ENCODE measurements at regions not wholly inside any gene's neighbourhood (a gene's known extent, or its start where the extent isn't known, plus 50 kb on each side); places are given as distances from the start of the nearest gene placed in this dataset.
"Not testable (repeated sequence)": the region's sequence is repeated elsewhere in the genome, so short reads cannot be mapped to it uniquely, and the experiment has no call there.

DNA sequence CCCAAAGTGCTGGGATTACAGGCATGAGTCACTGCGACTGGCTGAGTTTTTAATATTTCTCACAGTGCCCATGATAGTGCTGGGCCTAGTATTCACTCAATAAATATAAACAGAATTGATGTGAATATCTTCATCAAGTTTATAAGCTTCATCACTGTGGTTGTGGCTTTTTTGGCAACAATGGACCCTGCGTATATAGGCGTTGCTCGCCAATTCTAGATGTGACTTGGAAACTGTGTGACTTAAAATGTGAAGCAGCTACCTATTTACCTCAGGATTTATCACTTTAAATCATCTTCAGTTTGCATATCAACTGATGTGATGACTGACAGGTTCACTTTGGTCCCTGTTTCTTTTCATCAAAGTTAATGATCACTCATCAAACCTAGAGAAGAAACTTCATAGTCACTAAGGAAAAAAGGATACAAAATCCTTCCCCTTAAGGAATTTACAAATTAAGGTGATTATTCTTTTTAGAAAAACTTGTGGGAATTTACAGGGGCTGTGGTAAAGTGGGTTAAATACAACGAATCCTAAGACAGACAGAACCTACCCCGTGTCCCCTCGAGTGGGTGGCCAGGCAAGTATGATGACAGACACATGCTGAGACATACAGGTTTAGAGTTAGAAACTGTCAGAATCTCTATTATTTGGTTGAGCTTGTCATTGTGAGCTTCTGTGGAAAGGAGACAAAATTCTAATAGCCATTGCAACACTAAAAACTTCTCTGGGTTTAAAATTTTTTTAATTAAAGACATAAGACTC lies 101.3 kb downstream of the AKAP11 start:
- no peak for DNase-seq

DNA sequence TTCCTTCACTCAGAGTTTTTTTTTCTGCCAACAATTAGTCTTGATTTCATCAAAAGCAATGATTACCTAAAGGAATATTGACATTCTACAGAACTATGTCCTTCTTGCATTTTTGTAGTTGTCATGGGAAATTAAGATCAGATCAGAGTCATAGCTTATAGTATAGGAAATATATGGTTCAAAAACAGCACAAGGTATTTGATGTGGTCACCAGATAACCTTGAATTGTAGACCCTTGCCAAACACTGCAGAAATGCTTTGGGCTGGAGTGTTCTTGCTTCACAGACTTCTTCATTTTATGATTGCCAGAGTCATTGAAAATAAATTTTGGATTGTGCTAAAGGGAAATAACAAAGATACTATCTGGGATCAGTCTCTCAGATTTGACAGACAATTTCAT lies 103.7 kb downstream of the AKAP11 start:
- no peak for DNase-seq

DNA sequence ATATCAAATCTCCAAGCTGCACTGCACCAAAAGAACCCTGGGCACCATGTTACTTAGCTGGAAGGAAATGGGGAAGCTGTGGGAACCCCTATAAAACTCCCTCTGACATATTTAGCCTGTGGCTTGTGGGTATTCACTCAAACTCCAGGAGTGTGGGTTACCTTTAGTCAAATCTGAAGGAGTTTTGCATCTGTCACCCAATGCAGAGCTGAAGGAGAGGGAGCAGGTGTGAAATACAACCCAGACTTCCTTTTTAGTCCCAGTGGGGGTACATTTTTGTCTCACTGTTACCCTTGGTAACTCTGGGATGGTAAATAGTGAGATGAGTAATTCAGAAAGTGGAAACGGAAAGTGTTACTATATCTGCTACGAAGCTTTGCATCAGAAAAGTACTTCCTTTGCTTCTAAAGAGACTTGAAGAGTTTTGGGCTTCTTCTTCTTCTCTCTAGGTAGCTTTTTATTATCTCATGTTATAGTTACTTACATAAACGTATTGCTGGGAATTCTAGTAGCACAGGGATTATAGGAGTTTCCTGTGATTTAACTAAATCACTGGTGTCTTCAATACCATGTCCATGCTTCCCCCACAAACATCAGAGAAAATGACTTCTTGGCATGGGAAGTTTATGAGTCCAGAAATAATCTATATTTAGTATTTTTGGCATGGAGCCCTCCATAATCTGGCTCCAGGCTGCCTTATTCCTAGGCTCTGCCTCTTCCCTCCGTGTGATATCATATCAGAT lies 105.9 kb downstream of the AKAP11 start:
- no peak for DNase-seq

DNA sequence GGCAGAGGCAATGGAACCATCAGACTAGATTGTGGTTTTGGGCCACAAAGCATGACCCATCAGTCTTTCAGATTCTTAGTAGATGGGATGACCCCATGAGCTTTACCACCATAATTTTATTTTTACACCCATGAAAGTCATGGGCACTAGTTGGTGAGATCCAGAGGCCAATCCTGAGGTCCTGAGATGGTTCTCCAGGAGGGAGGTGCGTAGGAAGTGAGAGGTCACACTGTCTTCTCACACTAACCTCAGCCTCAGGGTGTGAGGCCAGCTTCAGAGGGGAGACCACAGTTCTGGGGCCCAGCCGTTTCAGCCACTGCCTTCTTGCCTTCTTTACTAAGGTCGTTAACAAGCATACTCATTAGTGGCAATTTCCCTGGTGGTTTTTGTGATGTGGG lies 106.4 kb downstream of the AKAP11 start:
- no peak for DNase-seq

DNA sequence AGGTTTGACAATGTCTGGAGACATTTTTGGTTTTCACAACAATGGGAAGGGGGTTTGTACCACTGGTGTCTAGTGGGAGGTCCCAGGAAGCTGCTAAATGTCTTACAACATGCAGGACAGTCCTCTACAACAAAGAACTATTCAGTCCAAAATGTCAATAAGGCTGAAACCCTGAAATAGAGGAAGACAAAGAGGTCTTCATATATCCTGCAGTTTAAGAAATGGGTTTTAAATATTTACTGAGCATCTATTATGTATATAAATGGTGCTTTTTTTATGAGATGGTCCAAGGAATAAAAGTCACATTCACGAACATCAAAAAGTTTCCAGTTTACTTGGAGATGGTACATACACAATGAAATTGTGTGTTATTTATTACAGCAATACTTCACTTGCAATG lies 107.3 kb downstream of the AKAP11 start:
- no peak for DNase-seq

DNA sequence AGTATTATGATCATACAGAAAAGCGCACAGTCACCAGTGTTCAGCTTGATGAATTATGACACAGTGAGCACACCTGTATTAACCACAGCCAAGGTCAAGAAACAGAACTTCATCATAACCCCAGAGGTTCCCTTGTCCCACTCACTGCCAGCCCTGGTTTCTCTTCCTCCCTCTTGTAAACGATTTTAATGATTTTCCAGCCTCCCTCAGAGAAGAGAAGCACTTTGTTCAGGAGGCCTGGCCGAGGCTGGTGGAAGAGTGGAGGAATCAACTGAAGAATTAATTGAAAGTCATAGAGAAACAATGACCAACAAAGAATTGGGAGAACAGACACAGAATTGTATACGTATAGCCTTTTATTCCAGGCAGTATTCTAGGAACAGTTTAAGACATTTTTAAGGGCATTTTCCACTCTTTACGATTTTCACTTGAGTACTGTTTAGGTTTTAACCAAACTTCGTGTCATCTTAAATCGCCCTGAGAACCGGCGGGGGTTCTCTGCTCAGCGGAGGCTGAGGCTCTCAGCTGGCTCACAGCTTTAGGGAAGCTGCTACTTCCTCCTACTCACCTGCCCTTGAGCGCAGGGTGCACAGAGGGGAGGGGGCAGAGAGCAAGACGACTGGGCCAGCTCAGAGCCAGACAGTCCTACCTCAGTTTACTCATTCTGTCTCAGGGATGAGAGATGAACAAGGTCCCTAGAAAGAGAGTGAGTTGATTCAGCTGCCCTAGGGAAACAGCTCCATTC lies 108.6 kb downstream of the AKAP11 start:
- no peak for DNase-seq

DNA sequence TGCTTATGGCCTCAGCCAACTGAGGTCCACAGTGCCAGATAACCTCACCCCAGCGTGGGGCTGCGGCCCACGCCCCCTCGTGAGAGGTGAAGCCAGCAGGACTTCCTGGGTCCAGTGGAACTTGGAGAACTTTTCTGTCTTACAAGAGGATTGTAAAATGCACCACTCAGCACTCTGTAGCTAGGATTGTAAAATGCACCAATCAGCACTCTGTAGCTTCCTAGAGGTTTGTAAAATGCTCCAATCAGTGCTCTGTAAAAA lies 109.1 kb downstream of the AKAP11 start:
- DNase-seq = no peak

DNA sequence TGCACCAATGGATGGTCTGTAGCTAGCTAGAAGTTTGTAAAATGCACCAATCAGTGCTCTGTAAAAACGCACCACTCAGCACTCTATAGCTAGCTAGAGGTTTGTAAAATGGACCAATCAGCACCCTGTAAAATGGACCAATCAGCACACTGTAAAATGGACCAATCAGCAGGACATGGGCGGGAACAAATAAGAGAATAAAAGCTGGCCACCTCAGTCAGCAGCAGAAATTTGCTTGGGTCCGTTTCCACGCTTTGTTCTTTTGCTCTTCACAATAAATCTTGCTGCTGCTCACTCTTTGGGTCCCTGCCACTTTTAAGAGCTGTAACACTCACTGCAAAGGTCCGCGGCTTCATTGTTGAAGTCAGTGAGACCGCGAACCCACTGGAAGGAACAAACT lies 109.5 kb downstream of the AKAP11 start:
- DNase-seq = not testable (repeated sequence)

DNA sequence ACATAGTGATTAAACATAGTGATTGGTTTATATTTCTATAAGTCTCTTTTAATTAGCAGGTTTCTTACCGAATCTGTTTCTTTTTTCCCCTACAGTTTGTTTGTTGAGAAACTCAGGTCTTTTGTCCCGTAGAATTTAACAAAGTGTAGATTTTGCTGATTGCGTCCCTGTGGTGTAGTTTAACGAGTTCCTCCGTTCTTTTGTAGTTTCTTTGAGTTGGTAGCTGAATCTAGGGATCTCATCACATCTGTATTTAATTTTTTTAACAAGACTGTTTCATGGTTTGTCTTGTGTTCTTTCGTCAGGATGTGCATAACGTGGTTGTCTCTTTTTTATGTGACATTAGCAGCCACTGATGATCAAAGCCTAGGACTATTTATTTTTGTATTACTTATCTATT lies 111.1 kb downstream of the AKAP11 start:
- no peak for DNase-seq

DNA sequence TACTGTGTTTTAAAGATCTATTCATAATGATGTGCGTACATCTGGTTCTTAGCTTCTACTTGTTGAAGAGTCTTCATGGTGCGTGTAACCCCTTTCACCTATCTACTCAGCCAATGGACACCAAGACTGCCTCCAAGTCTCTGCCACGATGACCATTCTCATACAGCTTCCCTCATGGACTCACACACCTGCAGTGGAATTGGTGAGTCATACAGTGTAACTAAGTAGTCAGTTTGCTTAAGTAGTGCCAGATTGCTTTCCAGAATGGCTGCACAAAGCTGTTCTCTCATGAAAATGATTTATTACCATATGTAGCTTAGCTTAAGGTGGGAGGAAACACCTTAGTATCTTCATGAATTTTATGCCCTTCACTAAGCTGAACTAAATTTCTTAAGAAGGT lies 112.3 kb downstream of the AKAP11 start:
- no peak for DNase-seq

DNA sequence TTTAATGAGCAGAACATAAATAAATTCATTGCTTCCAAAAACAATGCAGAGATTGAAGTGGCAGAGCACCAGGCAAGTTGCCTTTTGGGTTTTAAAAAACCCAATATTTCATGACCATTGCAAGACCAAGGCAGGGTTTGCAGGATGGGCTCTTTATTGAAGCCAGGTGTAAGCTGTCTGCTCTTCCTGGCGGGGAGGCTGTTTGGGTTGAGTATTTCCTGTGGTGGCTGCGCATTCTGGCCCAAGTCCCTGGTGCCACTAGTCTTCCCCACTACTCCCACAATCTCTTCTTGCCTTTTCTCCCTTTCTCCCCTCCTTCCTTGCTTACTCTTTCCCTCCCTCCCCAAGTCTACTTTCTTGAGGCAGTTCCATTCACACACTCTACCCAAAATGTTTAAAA lies 116.4 kb downstream of the AKAP11 start:
- DNase-seq = no peak

DNA sequence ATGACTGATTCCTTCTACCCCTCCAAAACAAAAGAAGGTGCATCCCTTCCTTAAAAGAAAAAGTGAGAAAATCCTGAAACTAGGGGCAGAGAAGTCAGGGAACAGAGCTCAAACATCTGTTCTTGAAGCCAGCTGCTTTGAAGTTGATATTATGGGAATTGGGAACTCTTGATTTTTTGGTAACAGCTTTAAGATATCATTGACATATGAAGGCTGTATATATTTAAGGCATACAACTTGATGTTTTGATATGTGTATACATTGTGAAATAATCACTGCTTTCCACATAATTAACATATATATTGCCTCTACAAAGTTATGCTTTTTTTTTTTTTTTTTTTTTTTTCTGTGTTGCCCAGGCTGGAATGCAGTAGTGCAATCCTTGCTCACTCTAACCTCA lies 117.1 kb downstream of the AKAP11 start:
- no peak for DNase-seq

DNA sequence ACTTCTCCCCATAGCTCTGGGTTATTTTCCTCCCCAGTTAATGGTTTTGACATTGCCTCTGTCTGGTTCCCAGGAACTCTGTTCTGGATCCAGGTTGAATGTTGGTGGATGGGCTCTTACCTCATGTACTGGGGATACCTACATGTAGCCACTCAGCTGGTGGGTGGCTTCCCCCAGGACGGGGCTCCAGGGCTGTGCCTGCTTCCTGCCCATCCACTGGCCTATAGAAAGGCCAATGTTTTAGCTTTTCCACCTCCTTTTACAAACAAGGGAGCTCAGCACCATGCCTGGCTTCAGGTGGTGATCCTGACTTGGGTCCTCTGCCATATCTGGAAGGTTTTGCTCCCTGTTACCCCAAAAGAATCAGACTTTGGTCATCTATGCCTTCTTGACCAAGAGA lies 120.2 kb downstream of the AKAP11 start:
- DNase-seq = no peak

DNA sequence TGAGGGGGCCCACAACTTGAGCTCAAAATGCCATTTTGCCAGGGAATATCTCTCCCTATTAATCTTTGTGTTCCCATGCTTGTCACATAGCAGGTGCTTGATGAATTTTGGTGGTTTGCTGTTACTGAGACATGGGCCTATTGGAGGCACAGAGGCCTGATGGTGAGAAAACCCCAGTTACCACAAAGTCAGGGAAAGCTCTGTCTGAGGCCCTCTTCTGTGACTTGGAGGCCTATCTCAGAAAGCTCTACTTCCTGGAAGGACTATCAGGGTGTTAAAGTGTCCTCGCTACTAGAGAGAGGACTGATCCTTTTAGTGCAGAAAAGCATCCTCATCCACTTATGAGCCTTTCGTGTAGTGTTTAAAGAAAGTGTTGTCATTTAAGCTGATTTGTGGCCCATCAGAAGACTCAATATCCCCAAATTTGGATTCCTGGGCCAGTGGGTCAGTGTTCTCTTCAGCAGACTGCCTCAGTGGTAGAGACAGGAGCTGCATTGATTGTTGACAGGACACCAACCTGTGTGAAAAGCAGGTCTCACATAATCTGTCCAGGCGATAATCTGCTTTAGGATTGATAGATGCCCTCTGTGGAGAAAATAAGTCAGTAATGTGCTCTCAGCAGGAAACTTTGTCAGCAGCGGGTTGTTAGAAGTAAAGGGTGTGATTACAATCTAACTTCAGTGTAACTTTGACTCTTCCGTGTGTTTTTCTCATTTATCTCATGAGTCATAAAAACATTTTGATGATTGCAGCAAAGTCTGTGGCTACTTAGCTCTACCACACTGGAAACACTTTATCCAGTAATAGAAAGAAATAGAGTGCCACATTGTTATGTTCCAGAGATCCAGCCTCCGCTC lies 121.0 kb downstream of the AKAP11 start:
- DNase-seq = no peak

DNA sequence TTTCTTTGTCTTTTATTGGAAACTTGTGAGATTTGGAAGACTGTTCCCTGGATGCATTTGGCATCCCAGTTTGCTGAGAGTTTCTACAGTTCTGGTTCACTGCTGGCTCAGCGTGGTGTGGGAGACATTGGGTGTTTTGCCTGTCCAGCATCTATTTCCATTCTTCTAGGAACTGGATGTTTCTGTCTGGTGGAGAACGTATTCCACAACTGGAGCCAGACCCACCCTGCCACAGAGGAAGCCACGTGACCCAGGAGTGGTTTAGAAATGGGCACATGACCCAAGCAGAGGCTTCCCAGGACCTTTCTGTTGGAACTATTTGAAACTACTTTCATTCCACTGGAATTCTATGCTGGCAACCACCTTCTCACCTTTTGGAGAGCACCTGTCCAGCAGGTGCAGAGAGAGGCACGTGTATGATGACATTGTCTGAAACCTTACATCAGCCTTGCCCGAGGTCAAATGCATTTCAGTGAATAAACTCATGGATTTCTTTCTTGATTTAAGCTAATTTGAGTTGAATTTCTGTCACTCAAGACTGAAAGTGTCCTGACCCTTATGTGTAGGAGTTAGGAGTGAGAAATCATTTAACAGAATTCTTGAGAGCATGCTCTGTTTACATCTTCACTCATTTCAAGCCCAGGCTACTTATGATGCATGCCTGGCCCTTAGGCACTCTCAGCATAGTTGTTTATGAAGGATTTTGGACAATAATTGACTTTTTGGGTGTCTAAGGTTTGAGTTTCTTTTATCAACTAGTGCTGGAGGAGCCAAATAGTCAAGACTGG lies 121.8 kb downstream of the AKAP11 start:
- DNase-seq = no peak

DNA sequence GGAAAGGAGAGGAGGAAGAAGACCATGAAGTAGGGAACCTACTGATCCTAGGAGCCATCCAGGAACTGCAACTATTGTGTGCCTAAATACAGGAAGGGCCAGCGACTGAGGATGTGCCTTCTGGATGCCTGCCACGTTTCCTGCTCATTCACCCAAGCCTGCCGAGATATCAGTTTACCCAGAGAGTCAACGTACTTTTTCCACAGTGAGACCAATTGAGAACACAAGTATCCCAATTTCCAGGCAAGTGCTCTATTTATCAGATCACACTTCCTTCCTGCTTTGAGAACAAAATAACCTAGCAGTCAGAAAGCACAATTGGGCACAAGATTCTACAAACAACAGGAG lies 122.4 kb downstream of the AKAP11 start:
- DNase-seq = no peak

DNA sequence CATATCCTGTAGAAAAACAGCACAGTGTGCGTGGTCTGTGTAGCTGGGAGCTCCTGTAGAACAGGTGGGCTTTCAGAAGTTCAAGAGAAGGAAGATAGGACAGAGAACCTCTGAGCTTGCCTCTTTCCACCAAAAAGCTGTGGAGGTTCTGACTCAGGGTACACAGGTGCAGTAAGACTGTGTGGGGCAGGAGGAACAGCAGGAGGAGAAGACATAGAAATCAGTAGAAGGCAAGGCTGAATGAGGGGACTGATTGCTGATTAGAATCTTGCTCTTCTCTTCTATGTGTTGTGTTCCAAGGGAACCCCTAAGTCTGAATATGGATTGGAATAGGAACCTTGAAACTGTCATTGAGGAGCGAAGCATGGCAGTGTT lies 122.7 kb downstream of the AKAP11 start:
- DNase-seq = no peak

DNA sequence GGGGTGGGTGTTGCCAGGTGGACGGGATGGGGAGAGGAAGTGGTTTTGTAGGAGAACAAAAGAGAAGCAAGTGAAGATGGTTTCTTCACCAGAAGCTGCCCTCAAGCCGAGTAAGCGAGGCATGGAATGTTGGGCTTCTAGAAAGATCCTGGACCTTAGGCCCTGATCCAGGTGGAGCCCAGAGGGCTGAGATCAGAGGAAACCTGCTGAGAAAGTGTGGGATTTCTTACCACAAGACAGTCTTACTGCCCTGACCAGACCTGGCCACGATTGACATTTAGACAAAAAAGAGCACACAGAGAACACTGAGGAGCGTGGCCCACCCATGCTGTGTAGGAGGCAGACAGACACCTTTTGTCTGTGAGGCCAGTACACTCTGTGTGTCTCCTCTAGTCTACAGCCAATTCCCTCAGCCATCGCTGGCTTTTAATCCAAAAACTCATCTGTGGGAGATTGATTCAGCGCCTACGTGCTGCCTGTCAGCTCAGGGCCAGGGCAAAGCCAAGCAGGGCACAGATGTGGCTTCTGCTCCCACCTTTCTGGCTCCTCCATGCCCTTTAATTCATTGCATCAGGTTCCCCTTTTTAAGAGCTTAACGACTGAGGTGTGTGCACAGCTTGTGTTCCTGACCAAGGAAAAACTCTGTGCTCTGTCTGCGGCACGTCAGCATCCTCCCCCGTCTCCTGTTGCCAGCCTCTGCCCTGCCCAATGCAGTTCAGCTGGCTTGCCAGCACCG lies 123.3 kb downstream of the AKAP11 start:
- no peak for DNase-seq

DNA sequence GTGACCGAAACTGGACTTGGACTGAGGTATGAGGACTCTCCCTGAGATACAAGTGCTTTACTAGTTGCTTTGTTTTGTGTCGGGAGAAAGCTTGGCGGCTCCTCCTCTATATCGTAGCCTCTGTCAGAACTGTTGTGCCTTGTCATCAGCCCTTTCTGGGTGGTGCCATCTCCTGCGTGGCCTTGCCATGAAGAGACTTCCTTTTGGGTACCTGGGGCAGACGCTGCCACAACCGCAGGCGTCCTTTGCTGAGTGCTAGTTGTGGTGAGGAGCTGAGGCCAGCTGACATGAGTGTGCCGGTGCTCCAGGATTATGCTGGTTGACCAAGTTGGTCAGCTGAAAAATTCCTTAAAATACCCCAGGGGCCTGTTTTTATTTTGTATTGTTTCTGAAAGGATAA lies 124.5 kb downstream of the AKAP11 start:
- no peak for DNase-seq

DNA sequence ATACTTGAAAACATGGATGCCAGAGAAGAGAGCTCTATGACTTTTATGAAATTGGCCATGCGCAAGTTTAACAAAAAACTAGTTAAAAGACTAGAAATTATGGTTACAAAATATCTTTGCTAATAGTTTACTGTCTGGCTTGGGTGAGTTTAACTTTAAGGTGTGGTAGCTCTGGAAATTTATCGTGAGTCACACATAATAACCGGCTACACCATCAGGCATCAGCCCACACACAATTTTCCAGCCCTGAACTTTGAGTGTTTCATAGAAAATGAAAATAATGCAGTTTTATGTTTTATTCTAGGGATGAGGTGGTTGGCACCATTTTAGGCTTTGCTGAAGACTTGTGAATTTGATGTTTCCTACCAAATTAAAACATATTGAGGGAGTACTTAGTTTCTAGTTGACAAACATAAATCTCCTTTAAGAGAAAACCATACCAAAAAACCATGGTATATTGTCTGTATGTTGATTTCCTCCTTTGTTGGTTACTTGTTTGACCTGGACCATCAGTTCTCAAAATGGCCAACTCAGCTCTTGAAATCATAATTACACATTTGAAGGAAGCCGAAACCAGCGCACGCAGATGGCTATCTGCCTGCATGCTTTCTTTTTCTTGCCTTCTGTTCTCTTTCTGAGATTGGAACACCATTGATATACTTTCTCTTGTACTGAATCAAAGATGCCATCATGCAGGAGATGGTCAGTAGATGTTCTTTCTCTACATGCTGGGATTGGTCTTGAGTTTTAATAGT lies 125.1 kb downstream of the AKAP11 start:
- DNase-seq = no peak

DNA sequence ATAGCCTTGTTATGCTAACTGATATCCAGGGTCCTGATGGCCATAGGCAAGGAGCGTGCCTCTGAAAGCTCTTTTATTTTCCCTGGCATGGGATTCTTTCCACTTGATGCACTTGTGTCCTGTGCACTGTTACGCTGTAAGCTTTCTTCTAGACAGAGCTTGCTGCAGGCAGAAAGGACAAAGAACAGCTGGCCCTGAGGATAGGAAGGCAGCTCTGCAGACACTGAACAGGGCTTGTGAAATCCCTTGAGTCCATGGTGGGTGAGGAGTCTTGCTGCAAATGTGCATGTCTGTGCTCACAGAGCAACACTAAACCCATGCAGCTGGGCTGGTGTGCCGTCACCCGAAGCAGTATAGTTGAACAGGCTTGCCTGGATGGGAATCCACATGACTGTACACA lies 126.6 kb downstream of the AKAP11 start:
- no peak for DNase-seq

Measured in NCI-H1694 treated with DMSO at 0.1 percent for 48 hours (cell line).